ENCODE measurements at regions not wholly inside any gene's neighbourhood (a gene's known extent, or its start where the extent isn't known, plus 50 kb on each side); places are given as distances from the start of the nearest gene placed in this dataset.

DNA sequence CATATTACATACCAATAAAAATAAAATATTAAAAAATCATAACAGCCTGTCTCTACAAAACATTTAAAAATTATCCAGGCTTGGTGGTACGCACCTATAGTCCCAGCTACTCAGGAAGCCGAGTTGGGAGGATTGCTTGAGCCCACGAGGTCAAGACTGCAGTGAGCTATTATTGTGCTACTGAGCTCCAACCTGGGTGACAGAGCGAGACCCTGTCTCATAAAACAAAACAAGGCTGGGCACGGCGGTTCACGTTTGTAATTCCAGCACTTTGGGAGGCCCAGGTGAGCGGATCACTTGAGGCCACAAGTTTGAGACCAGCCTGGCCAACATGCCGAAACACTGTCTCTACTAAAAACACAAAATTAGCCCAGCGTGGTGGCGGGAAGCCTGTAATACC lies 52.2 kb upstream of the LSM14A start:
- no peak for ATAC-seq
- TF ChIP-seq POLR2A (IDR thresholded peaks at IDR 0.05): no peak
- TF ChIP-seq EP300 (IDR thresholded peaks at IDR 0.05): no peak
- TF ChIP-seq POLR2AphosphoS5 (IDR thresholded peaks at IDR 0.05): no peak
- TF ChIP-seq, protein P1, sequence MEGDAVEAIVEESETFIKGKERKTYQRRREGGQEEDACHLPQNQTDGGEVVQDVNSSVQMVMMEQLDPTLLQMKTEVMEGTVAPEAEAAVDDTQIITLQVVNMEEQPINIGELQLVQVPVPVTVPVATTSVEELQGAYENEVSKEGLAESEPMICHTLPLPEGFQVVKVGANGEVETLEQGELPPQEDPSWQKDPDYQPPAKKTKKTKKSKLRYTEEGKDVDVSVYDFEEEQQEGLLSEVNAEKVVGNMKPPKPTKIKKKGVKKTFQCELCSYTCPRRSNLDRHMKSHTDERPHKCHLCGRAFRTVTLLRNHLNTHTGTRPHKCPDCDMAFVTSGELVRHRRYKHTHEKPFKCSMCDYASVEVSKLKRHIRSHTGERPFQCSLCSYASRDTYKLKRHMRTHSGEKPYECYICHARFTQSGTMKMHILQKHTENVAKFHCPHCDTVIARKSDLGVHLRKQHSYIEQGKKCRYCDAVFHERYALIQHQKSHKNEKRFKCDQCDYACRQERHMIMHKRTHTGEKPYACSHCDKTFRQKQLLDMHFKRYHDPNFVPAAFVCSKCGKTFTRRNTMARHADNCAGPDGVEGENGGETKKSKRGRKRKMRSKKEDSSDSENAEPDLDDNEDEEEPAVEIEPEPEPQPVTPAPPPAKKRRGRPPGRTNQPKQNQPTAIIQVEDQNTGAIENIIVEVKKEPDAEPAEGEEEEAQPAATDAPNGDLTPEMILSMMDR (IDR thresholded peaks at IDR 0.05): no peak
- WGBS, 2 donors (ENCODE audit: low coverage in 1 of 2): 82 to 83% methylated on average over 9 to 10 of the region's 11 CpGs

DNA sequence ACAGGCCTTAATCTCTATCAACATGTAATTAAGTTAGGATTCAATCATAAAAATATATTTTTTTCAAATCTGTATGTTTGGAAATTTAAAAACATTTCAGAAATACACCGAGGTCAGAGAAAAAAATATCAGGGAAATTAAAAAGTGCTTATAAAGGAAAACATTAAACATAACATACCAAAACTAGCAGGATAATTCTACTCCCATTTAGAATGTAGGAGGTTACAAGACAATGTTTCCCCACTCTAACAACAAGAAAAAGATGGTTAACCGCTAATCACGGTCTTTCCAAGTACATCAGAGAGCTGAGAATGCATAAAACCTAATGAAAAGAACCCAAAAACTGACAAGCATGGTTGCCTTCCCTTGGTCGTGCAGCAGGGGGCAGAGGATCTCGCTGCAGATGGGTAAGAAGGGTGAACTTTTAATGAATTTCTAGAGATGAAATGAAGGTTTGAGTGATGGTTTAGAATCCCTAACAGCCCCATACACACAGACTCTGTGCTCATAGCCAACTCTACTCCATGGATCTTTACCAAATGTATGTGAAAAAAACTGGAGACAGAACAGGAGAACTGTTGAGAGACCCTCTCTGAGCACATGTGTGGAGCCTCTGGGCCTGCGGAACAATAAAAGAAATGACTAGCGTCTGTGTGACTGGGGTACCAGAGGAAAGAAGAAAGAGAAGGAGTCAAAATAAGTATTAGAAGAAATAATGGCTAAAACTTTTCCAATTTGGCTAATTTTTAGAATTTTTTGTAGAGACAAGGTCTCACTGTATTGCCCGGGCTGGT lies 51.3 kb upstream of the LSM14A start:
- Histone ChIP-seq H3K9me3 (no peaks in the 10 kb centered on the region), H3K4me1 (no peaks in the 10 kb centered on the region), H3K27ac (no peak overlapping the region), H3K36me3 (no peaks in the 10 kb centered on the region), H3K27me3 (peaks cover 22% of the 10 kb centered on the region), H3K4me3 (no peak overlapping the region)
- 50 to 56% methylated on average over 7 to 8 of the region's 8 CpGs for WGBS, 2 donors (ENCODE audit: low coverage in 1 of 2)
- no peak for ATAC-seq
- TF ChIP-seq, protein P1 (IDR thresholded peaks at IDR 0.05): peak in 3 of 4 experiments; percentile 25 to 60 (median 33)
- TF ChIP-seq POLR2AphosphoS5 (IDR thresholded peaks at IDR 0.05): no peak

More for the DNA sequence above, 52.2 kb upstream of the LSM14A start:
- Histone ChIP-seq H3K36me3 (no peaks in the 10 kb centered on the region), H3K27me3 (peaks cover 31% of the 10 kb centered on the region), H3K4me1 (no peaks in the 10 kb centered on the region), H3K4me3 (no peak overlapping the region), H3K27ac (no peak overlapping the region), H3K9me3 (no peaks in the 10 kb centered on the region)

Small RNA genes lying in the stretch of these regions (small RNA-seq; reads per million reads assigned to genes)
- 0 reads per million in 4 donors for gene RN7SL150P
- gene RPS4XP23: 0 reads per million in 4 donors

All from gastroesophageal sphincter (tissue), 4 donors.